ENCODE measurements at regions not wholly inside any gene's neighbourhood (a gene's known extent, or its start where the extent isn't known, plus 50 kb on each side); places are given as distances from the start of the nearest gene placed in this dataset.

DNA sequence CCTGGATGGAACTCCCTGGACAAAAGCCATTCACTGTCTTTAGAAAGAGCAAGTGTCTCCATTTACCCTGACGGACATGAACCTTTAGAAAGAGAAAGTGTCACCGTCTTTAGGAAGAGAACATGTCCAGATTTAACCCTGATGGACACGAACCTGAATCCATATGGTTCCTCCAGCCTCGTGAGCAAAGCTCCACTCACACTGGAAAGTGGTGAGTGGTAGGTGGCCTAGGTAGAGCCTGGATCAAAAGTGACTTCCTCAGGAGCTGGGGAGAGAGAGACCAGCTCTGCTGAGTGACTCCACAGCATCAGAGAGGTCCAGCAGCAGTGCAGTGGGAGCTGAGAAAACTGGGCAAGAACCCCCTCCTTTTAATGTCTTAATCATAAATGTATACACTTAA is 59.8 kb upstream of the IRS2 start:
- DNase-seq: no peak

DNA sequence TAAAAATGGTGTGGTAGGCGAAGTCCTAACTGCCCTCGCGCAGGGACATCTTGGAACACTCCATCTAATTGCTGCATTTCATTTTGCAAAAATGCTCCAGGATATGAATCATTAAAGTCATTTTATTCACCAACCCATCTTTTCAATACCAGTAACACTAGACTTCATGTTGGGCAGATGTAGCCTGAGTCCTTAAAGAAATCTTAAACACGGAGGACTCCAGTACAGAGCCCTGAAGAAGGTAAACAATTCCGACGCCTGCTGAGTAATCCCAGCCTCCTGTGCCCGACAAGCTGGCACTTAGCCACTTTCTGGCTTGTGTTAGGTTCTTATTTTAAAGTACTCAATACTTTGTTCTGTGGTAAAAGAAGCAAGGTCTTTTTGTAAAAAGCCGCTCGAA is 58.0 kb upstream of the IRS2 start:
- no peaks in the 10 kb centered on the region for H3K9me3 ChIP-seq (ENCODE audit: control insufficient read depth in 2 of 2, insufficient read depth in 1 of 2, low read depth in 1 of 2, low read length in 1 of 2)
- no peaks in the 10 kb centered on the region for H3K4me1 ChIP-seq (ENCODE audit: control insufficient read depth in 3 of 3, insufficient read depth in 2 of 3, low read depth in 1 of 3, low read length in 2 of 3)
- H3K4me3 ChIP-seq (ENCODE audit: low read depth in 1 of 3, low read length in 3 of 3): no peak overlapping the region
- no peak overlapping the region for H3K27ac ChIP-seq (ENCODE audit: low read depth in 1 of 3, low read length in 2 of 3)
- peaks cover 0 to 2% (median 0%) of the 10 kb centered on the region in 3 donors for H3K27me3 ChIP-seq (ENCODE audit: control insufficient read depth in 3 of 3, insufficient read depth in 3 of 3, low read length in 3 of 3)
- FAIRE-seq (no peak), DNase-seq (peak in 1 of 2 donors; percentile 22)
- 55 to 66% (median 63%) methylated on average over 9 of the region's 9 CpGs for WGBS, 3 donors
- H3K36me3 ChIP-seq (ENCODE audit: control insufficient read depth in 3 of 3, insufficient read depth in 2 of 3, low read depth in 1 of 3, low read length in 3 of 3): no peaks in the 10 kb centered on the region

More for the DNA sequence above, 59.8 kb upstream of the IRS2 start:
- Histone ChIP-seq H3K27me3 (ENCODE audit: control insufficient read depth in 3 of 3, insufficient read depth in 3 of 3, low read length in 3 of 3) (peaks cover 0 to 4% (median 0%) of the 10 kb centered on the region in 3 donors), H3K9me3 (ENCODE audit: control insufficient read depth in 2 of 2, insufficient read depth in 1 of 2, low read depth in 1 of 2, low read length in 1 of 2) (no peaks in the 10 kb centered on the region), H3K4me1 (ENCODE audit: control insufficient read depth in 3 of 3, insufficient read depth in 2 of 3, low read depth in 1 of 3, low read length in 2 of 3) (no peaks in the 10 kb centered on the region), H3K4me3 (ENCODE audit: low read depth in 1 of 3, low read length in 3 of 3) (no peak overlapping the region), H3K27ac (ENCODE audit: low read depth in 1 of 3, low read length in 2 of 3) (no peak overlapping the region), H3K36me3 (ENCODE audit: control insufficient read depth in 3 of 3, insufficient read depth in 2 of 3, low read depth in 1 of 3, low read length in 3 of 3) (no peaks in the 10 kb centered on the region)
- 76 to 83% (median 77%) methylated on average over 4 of the region's 4 CpGs for WGBS, 3 donors
- FAIRE-seq: no peak

GRCh38 chr13:109843695-109844094 is 57.3 kb upstream of the IRS2 start:
- FAIRE-seq (no peak), DNase-seq (no peak)
- Histone ChIP-seq H3K27ac (ENCODE audit: low read depth in 1 of 3, low read length in 2 of 3) (no peak overlapping the region), H3K4me3 (ENCODE audit: low read depth in 1 of 3, low read length in 3 of 3) (no peak overlapping the region), H3K9me3 (ENCODE audit: control insufficient read depth in 2 of 2, insufficient read depth in 1 of 2, low read depth in 1 of 2, low read length in 1 of 2) (no peaks in the 10 kb centered on the region), H3K36me3 (ENCODE audit: control insufficient read depth in 3 of 3, insufficient read depth in 2 of 3, low read depth in 1 of 3, low read length in 3 of 3) (no peaks in the 10 kb centered on the region), H3K27me3 (ENCODE audit: control insufficient read depth in 3 of 3, insufficient read depth in 3 of 3, low read length in 3 of 3) (peaks cover 0 to 2% (median 0%) of the 10 kb centered on the region in 3 donors), H3K4me1 (ENCODE audit: control insufficient read depth in 3 of 3, insufficient read depth in 2 of 3, low read depth in 1 of 3, low read length in 2 of 3) (no peaks in the 10 kb centered on the region)
- 85 to 87% (median 86%) methylated on average over 8 of the region's 8 CpGs for WGBS, 3 donors

DNA sequence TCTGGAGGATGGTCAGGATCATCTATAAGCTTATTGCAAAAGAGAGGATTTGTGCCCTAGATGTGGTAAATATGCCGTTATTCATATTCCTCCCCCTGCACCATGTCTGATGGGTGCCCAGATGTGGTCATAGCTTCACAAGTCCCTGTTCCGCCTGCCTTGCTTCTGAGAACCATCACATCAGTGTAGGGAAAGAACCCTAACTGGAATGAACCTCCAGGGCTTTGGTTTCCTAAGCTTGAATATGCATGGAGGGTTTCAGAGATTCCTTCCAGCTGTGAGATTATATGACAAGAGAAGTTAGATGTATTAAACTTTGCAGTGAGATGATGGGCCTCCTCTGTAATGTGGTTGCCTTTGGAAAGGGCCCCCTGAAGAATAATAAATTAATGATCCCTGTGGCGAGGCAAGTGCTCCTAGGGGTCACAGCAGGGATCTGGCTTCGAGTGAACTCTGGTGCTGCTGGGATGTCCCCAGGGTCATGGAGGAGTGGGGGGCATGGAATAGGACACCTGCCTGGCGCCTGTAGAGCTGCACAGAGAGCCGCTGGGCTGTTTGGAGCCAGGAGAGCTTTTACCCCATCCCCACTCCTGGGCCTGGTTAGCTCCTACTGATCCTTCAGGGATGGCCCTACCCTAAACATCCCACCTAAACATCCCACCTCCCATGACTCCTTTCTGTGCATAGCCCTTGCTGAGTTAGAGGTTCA is 56.0 kb upstream of the IRS2 start:
- H3K27me3 ChIP-seq (ENCODE audit: control insufficient read depth in 3 of 3, insufficient read depth in 3 of 3, low read length in 3 of 3): no peaks in the 10 kb centered on the region
- no peak overlapping the region for H3K4me3 ChIP-seq (ENCODE audit: low read depth in 1 of 3, low read length in 3 of 3)
- no peaks in the 10 kb centered on the region for H3K9me3 ChIP-seq (ENCODE audit: control insufficient read depth in 2 of 2, insufficient read depth in 1 of 2, low read depth in 1 of 2, low read length in 1 of 2)
- WGBS, 3 donors: 83 to 95% (median 84%) methylated on average over 6 of the region's 6 CpGs
- H3K27ac ChIP-seq (ENCODE audit: low read depth in 1 of 3, low read length in 2 of 3): no peak overlapping the region
- FAIRE-seq (no peak), DNase-seq (no peak)
- H3K36me3 ChIP-seq (ENCODE audit: control insufficient read depth in 3 of 3, insufficient read depth in 2 of 3, low read depth in 1 of 3, low read length in 3 of 3): no peaks in the 10 kb centered on the region
- peaks cover 0 to under 1% (median 0%) of the 10 kb centered on the region in 3 donors for H3K4me1 ChIP-seq (ENCODE audit: control insufficient read depth in 3 of 3, insufficient read depth in 2 of 3, low read depth in 1 of 3, low read length in 2 of 3)

GRCh38 chr13:109840893-109841287 is 54.5 kb upstream of the IRS2 start:
- H3K27ac ChIP-seq (ENCODE audit: low read depth in 1 of 3, low read length in 2 of 3): no peak overlapping the region
- FAIRE-seq (no peak), DNase-seq (no peak)
- no peaks in the 10 kb centered on the region for H3K36me3 ChIP-seq (ENCODE audit: control insufficient read depth in 3 of 3, insufficient read depth in 2 of 3, low read depth in 1 of 3, low read length in 3 of 3)
- peaks cover 0 to 2% of the 10 kb centered on the region in 2 donors for H3K9me3 ChIP-seq (ENCODE audit: control insufficient read depth in 2 of 2, insufficient read depth in 1 of 2, low read depth in 1 of 2, low read length in 1 of 2)
- 84 to 95% (median 93%) methylated on average over 4 of the region's 4 CpGs for WGBS, 3 donors
- H3K27me3 ChIP-seq (ENCODE audit: control insufficient read depth in 3 of 3, insufficient read depth in 3 of 3, low read length in 3 of 3): no peaks in the 10 kb centered on the region
- H3K4me1 ChIP-seq (ENCODE audit: control insufficient read depth in 3 of 3, insufficient read depth in 2 of 3, low read depth in 1 of 3, low read length in 2 of 3): peaks cover 0 to 10% (median 0%) of the 10 kb centered on the region in 3 donors
- H3K4me3 ChIP-seq (ENCODE audit: low read depth in 1 of 3, low read length in 3 of 3): no peak overlapping the region

- Histone ChIP-seq H3K27me3 (ENCODE audit: control insufficient read depth in 3 of 3, insufficient read depth in 3 of 3, low read length in 3 of 3) (peaks cover 0 to under 1% (median 0%) of the 10 kb centered on the region in 3 donors), H3K27ac (ENCODE audit: low read depth in 1 of 3, low read length in 2 of 3) (no peak overlapping the region), H3K4me3 (ENCODE audit: low read depth in 1 of 3, low read length in 3 of 3) (no peak overlapping the region), H3K9me3 (ENCODE audit: control insufficient read depth in 2 of 2, insufficient read depth in 1 of 2, low read depth in 1 of 2, low read length in 1 of 2) (peaks cover 0 to 2% of the 10 kb centered on the region in 2 donors), H3K36me3 (ENCODE audit: control insufficient read depth in 3 of 3, insufficient read depth in 2 of 3, low read depth in 1 of 3, low read length in 3 of 3) (no peaks in the 10 kb centered on the region), H3K4me1 (ENCODE audit: control insufficient read depth in 3 of 3, insufficient read depth in 2 of 3, low read depth in 1 of 3, low read length in 2 of 3) (peaks cover 0 to 12% (median 0%) of the 10 kb centered on the region in 3 donors)
- FAIRE-seq (no peak), DNase-seq (no peak)
- 55 to 88% (median 64%) methylated on average over 9 of the region's 9 CpGs for WGBS, 3 donors
These were observed 54.0 kb upstream of the IRS2 start for GRCh38 chr13:109840201-109840892.

GRCh38 chr13:109836629-109837607 is 50.5 kb upstream of the IRS2 start:
- H3K4me1 ChIP-seq (ENCODE audit: control insufficient read depth in 3 of 3, insufficient read depth in 2 of 3, low read depth in 1 of 3, low read length in 2 of 3): peaks cover 0 to 12% (median 0%) of the 10 kb centered on the region in 3 donors
- FAIRE-seq (no peak), DNase-seq (peak; percentile 93 to 97)
- no peaks in the 10 kb centered on the region for H3K36me3 ChIP-seq (ENCODE audit: control insufficient read depth in 3 of 3, insufficient read depth in 2 of 3, low read depth in 1 of 3, low read length in 3 of 3)
- peaks cover 0 to 2% (median 0%) of the 10 kb centered on the region in 3 donors for H3K27me3 ChIP-seq (ENCODE audit: control insufficient read depth in 3 of 3, insufficient read depth in 3 of 3, low read length in 3 of 3)
- H3K4me3 ChIP-seq (ENCODE audit: low read depth in 1 of 3, low read length in 3 of 3): no peak overlapping the region
- H3K27ac ChIP-seq (ENCODE audit: low read depth in 1 of 3, low read length in 2 of 3): peak overlapping the region; percentile 82 to 92 (median 84)
- WGBS, 3 donors: 24 to 56% (median 41%) methylated on average over 12 of the region's 12 CpGs
- H3K9me3 ChIP-seq (ENCODE audit: control insufficient read depth in 2 of 2, insufficient read depth in 1 of 2, low read depth in 1 of 2, low read length in 1 of 2): peaks cover 0 to 2% of the 10 kb centered on the region in 2 donors
